ENCODE measurements at regions not wholly inside any gene's neighbourhood (a gene's known extent, or its start where the extent isn't known, plus 50 kb on each side); places are given as distances from the start of the nearest gene placed in this dataset.
"Not testable (repeated sequence)": the region's sequence is repeated elsewhere in the genome, so short reads cannot be mapped to it uniquely, and the experiment has no call there.

GRCh38 chr3:110940055-110940454, 131.6 kb upstream of the NECTIN3 start:
- Mint-ChIP-seq H3K4me3 (no peak overlapping the region), H3K36me3 (ENCODE audit: low read depth) (no peaks in the 10 kb centered on the region)

GRCh38 chr3:110944782-110945181, 126.8 kb upstream of the NECTIN3 start:
- Mint-ChIP-seq H3K4me1 (no peaks in the 10 kb centered on the region), H3K9me3 (peaks cover 3% of the 10 kb centered on the region), H3K27ac (no peak overlapping the region), H3K36me3 (ENCODE audit: low read depth) (no peaks in the 10 kb centered on the region), H3K27me3 (no peaks in the 10 kb centered on the region), H3K4me3 (no peak overlapping the region)
- DNase-seq, result no peak
- intact Hi-C loops (cut with micrococcal nuclease), result no loop called here

More at GRCh38 chr3:110940055-110940454, 131.6 kb upstream of the NECTIN3 start:
- no peaks in the 10 kb centered on the region for H3K9me3 Mint-ChIP-seq
- DNase-seq, result no peak
- peaks cover 4% of the 10 kb centered on the region for H3K27me3 Mint-ChIP-seq
- intact Hi-C loops (cut with micrococcal nuclease), result no loop called here
- H3K4me1 Mint-ChIP-seq, result no peaks in the 10 kb centered on the region
- H3K27ac Mint-ChIP-seq, result no peak overlapping the region

GRCh38 chr3:110946810-110947209, 124.8 kb upstream of the NECTIN3 start:
- intact Hi-C loops (cut with micrococcal nuclease), result no loop called here
- Mint-ChIP-seq H3K4me1 (no peaks in the 10 kb centered on the region), H3K27ac (no peak overlapping the region), H3K27me3 (no peaks in the 10 kb centered on the region), H3K9me3 (peaks cover 9% of the 10 kb centered on the region), H3K36me3 (ENCODE audit: low read depth) (no peaks in the 10 kb centered on the region), H3K4me3 (no peak overlapping the region)
- no peak for DNase-seq

GRCh38 chr3:110949194-110949593, 122.4 kb upstream of the NECTIN3 start:
- H3K4me3 Mint-ChIP-seq; intact Hi-C loops (cut with micrococcal nuclease); H3K4me1 Mint-ChIP-seq; H3K27me3 Mint-ChIP-seq; DNase-seq; H3K36me3 Mint-ChIP-seq (ENCODE audit: low read depth); H3K27ac Mint-ChIP-seq: not testable (repeated sequence)
- peaks cover 15% of the 10 kb centered on the region for H3K9me3 Mint-ChIP-seq

- Mint-ChIP-seq H3K4me1 (no peaks in the 10 kb centered on the region), H3K4me3 (no peak overlapping the region), H3K27me3 (no peaks in the 10 kb centered on the region), H3K9me3 (peaks cover 5% of the 10 kb centered on the region), H3K36me3 (ENCODE audit: low read depth) (no peaks in the 10 kb centered on the region), H3K27ac (no peak overlapping the region)
- DNase-seq, result no peak
- intact Hi-C loops (cut with micrococcal nuclease), result no loop called here
These were observed 116.2 kb upstream of the NECTIN3 start for GRCh38 chr3:110955301-110955880.

GRCh38 chr3:110956081-110956480, 115.5 kb upstream of the NECTIN3 start:
- H3K4me1 Mint-ChIP-seq, result peaks cover 2% of the 10 kb centered on the region
- H3K36me3 Mint-ChIP-seq (ENCODE audit: low read depth), result no peaks in the 10 kb centered on the region
- no peak overlapping the region for H3K27ac Mint-ChIP-seq
- H3K4me3 Mint-ChIP-seq, result no peak overlapping the region
- peaks cover 5% of the 10 kb centered on the region for H3K9me3 Mint-ChIP-seq
- H3K27me3 Mint-ChIP-seq, result no peaks in the 10 kb centered on the region
- no peak for DNase-seq
- intact Hi-C loops (cut with micrococcal nuclease), result no loop called here

GRCh38 chr3:110957247-110958025, 114.2 kb upstream of the NECTIN3 start:
- H3K27ac Mint-ChIP-seq, result no peak overlapping the region
- H3K9me3 Mint-ChIP-seq, result peaks cover 5% of the 10 kb centered on the region
- peaks cover 2% of the 10 kb centered on the region for H3K4me1 Mint-ChIP-seq
- H3K36me3 Mint-ChIP-seq (ENCODE audit: low read depth), result no peaks in the 10 kb centered on the region
- DNase-seq, result no peak
- H3K4me3 Mint-ChIP-seq, result no peak overlapping the region
- intact Hi-C loops (cut with micrococcal nuclease), result no loop called here
- H3K27me3 Mint-ChIP-seq, result no peaks in the 10 kb centered on the region

- Mint-ChIP-seq H3K4me3 (no peak overlapping the region), H3K36me3 (ENCODE audit: low read depth) (no peaks in the 10 kb centered on the region), H3K4me1 (peaks cover 2% of the 10 kb centered on the region), H3K27me3 (no peaks in the 10 kb centered on the region), H3K27ac (no peak overlapping the region), H3K9me3 (no peaks in the 10 kb centered on the region)
- intact Hi-C loops (cut with micrococcal nuclease), result no loop called here
- DNase-seq, result no peak
These were observed 113.1 kb upstream of the NECTIN3 start for GRCh38 chr3:110958313-110959147.

- Mint-ChIP-seq H3K9me3 (no peaks in the 10 kb centered on the region), H3K36me3 (ENCODE audit: low read depth) (no peaks in the 10 kb centered on the region), H3K27me3 (no peaks in the 10 kb centered on the region), H3K27ac (no peak overlapping the region), H3K4me3 (no peak overlapping the region), H3K4me1 (peaks cover under 1% of the 10 kb centered on the region)
- intact Hi-C loops (cut with micrococcal nuclease), result no loop called here
- DNase-seq, result no peak
These were observed 105.6 kb upstream of the NECTIN3 start for GRCh38 chr3:110965976-110966375.

- Mint-ChIP-seq H3K4me1 (no peaks in the 10 kb centered on the region), H3K27me3 (no peaks in the 10 kb centered on the region), H3K36me3 (ENCODE audit: low read depth) (no peaks in the 10 kb centered on the region), H3K9me3 (no peaks in the 10 kb centered on the region), H3K27ac (no peak overlapping the region), H3K4me3 (no peak overlapping the region)
- intact Hi-C loops (cut with micrococcal nuclease), result no loop called here
- DNase-seq, result no peak
These were observed 104.5 kb upstream of the NECTIN3 start for GRCh38 chr3:110966966-110967663.

- Mint-ChIP-seq H3K27me3 (no peaks in the 10 kb centered on the region), H3K4me1 (no peaks in the 10 kb centered on the region), H3K4me3 (no peak overlapping the region)
These were observed 103.5 kb upstream of the NECTIN3 start for GRCh38 chr3:110968076-110968475.

GRCh38 chr3:110969229-110970211, 102.1 kb upstream of the NECTIN3 start:
- H3K27ac Mint-ChIP-seq, result no peak overlapping the region
- no peaks in the 10 kb centered on the region for H3K9me3 Mint-ChIP-seq
- DNase-seq, result no peak
- H3K4me3 Mint-ChIP-seq, result no peak overlapping the region
- no peaks in the 10 kb centered on the region for H3K4me1 Mint-ChIP-seq
- H3K36me3 Mint-ChIP-seq (ENCODE audit: low read depth), result no peaks in the 10 kb centered on the region
- H3K27me3 Mint-ChIP-seq, result no peaks in the 10 kb centered on the region
- intact Hi-C loops (cut with micrococcal nuclease), result no loop called here

More at GRCh38 chr3:110968076-110968475, 103.5 kb upstream of the NECTIN3 start:
- Mint-ChIP-seq H3K27ac (no peak overlapping the region), H3K36me3 (ENCODE audit: low read depth) (no peaks in the 10 kb centered on the region), H3K9me3 (no peaks in the 10 kb centered on the region)
- intact Hi-C loops (cut with micrococcal nuclease), result no loop called here
- no peak for DNase-seq
